Uterus (tissue), 2 donors: ENCODE measurements at regions not wholly inside any gene's neighbourhood (a gene's known extent, or its start where the extent isn't known, plus 50 kb on each side); places are given as distances from the start of the nearest gene placed in this dataset.

Experiments used
- POLR2A ChIP-seq, 2 donors: fragments of 450-650 bp; IDR thresholded peaks; one replicate each; pipeline ENCODE4 v1.6.1; 2016; ENCODE audit warnings: antibody characterized with exemption in 2 of 2, mild to moderate bottlenecking in 1 of 2, moderate library complexity in 1 of 2
- TF ChIP-seq, protein P1 (sequence below), 4 experiments: fragments of 200-600 bp in 2 of 4; fragments of 450-650 bp in 2 of 4; sonication (generic) in 2 of 4; IDR thresholded peaks; one replicate each; pipeline ENCODE4 v1.5.1; 2016 to 2019; ENCODE audit warnings: antibody characterized with exemption in 4 of 4, mild to moderate bottlenecking in 2 of 4, moderate library complexity in 1 of 4

DNA sequence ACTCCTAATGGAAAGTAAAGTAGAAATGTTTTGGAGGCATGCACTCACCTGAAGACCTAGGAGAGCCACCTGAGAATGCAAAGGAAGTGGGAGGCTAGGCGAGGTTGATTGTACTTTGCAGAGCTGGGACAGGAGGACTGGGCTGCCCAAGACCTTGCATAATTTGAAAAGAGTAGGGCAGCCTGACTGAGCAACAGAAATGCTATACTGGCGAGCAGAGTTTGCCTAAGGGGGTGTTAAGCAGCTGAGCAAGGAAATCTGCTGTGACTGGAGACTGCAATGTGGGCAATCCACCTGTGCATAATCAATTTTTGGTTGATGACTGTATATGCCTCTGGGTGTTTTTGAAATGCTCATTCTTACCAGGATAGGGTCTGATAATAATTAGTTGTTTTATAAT, 834.1 kb downstream of the TRHDE start:
- no peak for TF ChIP-seq POLR2A (IDR thresholded peaks at IDR 0.05)
- TF ChIP-seq, protein P1, sequence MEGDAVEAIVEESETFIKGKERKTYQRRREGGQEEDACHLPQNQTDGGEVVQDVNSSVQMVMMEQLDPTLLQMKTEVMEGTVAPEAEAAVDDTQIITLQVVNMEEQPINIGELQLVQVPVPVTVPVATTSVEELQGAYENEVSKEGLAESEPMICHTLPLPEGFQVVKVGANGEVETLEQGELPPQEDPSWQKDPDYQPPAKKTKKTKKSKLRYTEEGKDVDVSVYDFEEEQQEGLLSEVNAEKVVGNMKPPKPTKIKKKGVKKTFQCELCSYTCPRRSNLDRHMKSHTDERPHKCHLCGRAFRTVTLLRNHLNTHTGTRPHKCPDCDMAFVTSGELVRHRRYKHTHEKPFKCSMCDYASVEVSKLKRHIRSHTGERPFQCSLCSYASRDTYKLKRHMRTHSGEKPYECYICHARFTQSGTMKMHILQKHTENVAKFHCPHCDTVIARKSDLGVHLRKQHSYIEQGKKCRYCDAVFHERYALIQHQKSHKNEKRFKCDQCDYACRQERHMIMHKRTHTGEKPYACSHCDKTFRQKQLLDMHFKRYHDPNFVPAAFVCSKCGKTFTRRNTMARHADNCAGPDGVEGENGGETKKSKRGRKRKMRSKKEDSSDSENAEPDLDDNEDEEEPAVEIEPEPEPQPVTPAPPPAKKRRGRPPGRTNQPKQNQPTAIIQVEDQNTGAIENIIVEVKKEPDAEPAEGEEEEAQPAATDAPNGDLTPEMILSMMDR (IDR thresholded peaks at IDR 0.05) = no peak
